Vagina (tissue), 2 donors: ENCODE measurements at regions not wholly inside any gene's neighbourhood (a gene's known extent, or its start where the extent isn't known, plus 50 kb on each side); places are given as distances from the start of the nearest gene placed in this dataset.

Experiments
- DNase-seq, 2 donors: peaks; one replicate each; pipeline ENCODE4 v3.0.0-alpha.2; 2017; ENCODE audit errors: extremely low spot score in 2 of 2
- H3K27ac ChIP-seq: fragments of 200-600 bp; sonication (generic); one replicate; pipeline ENCODE4 v1.5.1; 2019
- H3K27me3 ChIP-seq: fragments of 200-600 bp; sonication (generic); one replicate; pipeline ENCODE4 v1.5.1; 2019
- H3K36me3 ChIP-seq, 2 donors: fragments of 200-600 bp; sonication (generic); one replicate each; pipeline ENCODE4 v1.5.1; 2017 to 2019
- H3K4me1 ChIP-seq: fragments of 200-600 bp; sonication (generic); one replicate; pipeline ENCODE4 v1.5.1; 2019
- H3K4me3 ChIP-seq, 2 donors: fragments of 200-600 bp; sonication (generic); 1 replicate in 1 of 2; 2 replicates in 1 of 2; pipeline ENCODE4 v1.5.1; 2016 to 2019
- H3K9me3 ChIP-seq: fragments of 200-600 bp; sonication (generic); one replicate; pipeline ENCODE4 v1.5.1; 2019
- POLR2A ChIP-seq, 2 donors: fragments of 450-650 bp; IDR thresholded peaks; one replicate each; pipeline ENCODE4 v1.6.1; 2017; ENCODE audit warnings: antibody characterized with exemption in 2 of 2, mild to moderate bottlenecking in 2 of 2, moderate library complexity in 2 of 2
- POLR2AphosphoS5 ChIP-seq, 2 donors: sonication (generic); formaldehyde crosslinking; IDR thresholded peaks; one replicate each; pipeline ENCODE4 v1.9.0; 2017; ENCODE audit warnings: antibody characterized with exemption in 2 of 2, mild to moderate bottlenecking in 2 of 2, low read depth in 1 of 2; ENCODE audit not compliant: insufficient read depth in 1 of 2
- intact Hi-C: fragments of 100-400 bp; cut with DNase I; formaldehyde crosslinking; loops from one replicate; pipeline ENCODE4 v1.15.1; 2023
- TF ChIP-seq, protein P1 (sequence below), 3 experiments: fragments of 450-650 bp in 2 of 3; fragments of 200-600 bp in 1 of 3; sonication (generic) in 1 of 3; IDR thresholded peaks; one replicate each; pipeline ENCODE4 v1.5.1; 2017 to 2019; ENCODE audit warnings: antibody characterized with exemption in 3 of 3, mild to moderate bottlenecking in 2 of 3, moderate library complexity in 2 of 3

DNA sequence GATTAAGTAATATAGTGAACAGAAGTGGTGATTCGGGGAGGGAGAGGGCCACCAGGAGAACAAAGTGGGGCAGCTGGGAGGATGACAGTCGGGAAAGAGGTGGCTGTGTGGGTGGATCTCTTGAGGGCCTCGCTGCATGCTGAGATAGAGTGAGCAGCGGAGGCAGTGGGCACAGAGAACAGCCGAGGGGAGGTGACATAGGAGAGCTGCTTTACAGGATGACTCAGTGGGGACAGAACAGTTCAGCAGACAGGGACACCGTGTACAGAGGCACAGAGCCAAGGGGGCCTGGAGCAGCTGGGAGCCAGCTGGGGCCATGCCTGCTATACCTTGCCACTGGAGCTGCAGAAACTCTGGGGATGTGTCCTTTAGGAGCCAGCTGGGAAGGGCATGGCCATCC, 273.9 kb downstream of the GADD45G start:
- H3K36me3 ChIP-seq = no peaks in the 10 kb centered on the region
- no peaks in the 10 kb centered on the region for H3K27me3 ChIP-seq
- DNase-seq = no peak
- no peaks in the 10 kb centered on the region for H3K9me3 ChIP-seq
- H3K27ac ChIP-seq = no peak overlapping the region
- H3K4me3 ChIP-seq = no peak overlapping the region
- TF ChIP-seq, protein P1, sequence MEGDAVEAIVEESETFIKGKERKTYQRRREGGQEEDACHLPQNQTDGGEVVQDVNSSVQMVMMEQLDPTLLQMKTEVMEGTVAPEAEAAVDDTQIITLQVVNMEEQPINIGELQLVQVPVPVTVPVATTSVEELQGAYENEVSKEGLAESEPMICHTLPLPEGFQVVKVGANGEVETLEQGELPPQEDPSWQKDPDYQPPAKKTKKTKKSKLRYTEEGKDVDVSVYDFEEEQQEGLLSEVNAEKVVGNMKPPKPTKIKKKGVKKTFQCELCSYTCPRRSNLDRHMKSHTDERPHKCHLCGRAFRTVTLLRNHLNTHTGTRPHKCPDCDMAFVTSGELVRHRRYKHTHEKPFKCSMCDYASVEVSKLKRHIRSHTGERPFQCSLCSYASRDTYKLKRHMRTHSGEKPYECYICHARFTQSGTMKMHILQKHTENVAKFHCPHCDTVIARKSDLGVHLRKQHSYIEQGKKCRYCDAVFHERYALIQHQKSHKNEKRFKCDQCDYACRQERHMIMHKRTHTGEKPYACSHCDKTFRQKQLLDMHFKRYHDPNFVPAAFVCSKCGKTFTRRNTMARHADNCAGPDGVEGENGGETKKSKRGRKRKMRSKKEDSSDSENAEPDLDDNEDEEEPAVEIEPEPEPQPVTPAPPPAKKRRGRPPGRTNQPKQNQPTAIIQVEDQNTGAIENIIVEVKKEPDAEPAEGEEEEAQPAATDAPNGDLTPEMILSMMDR (IDR thresholded peaks at IDR 0.05) = no peak
- TF ChIP-seq POLR2AphosphoS5 (IDR thresholded peaks at IDR 0.05; ENCODE audit: insufficient read depth in 1 of 2, low read depth in 1 of 2) (no peak), POLR2A (IDR thresholded peaks at IDR 0.05) (no peak)
- H3K4me1 ChIP-seq = peaks cover 50% of the 10 kb centered on the region
- intact Hi-C loops = loop anchor here (10.0 kb wide), 1 partner anchor 116 kb away; no protein-coding TSS in a partner anchor

DNA sequence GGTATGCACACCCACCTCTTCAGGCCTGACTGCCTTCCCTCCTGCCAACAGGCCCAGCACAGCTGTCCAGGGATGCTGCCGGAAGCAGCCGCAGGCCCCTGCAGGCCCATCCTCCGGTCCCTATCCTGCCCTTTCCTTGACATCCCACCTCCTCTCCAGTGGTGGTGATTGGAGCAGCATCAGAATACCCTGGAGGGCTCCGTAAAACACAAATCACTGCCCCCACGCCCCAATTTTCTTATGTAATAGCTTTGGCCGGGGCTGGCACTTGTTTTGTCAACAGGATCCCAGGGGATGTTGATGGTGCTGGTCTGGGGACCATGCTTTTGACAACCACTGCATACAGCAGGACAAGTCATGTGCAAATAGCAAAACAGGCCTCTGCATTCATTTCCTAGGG, 274.5 kb downstream of the GADD45G start:
- TF ChIP-seq, protein P1 (IDR thresholded peaks at IDR 0.05) = no peak
- no peak for TF ChIP-seq POLR2AphosphoS5 (IDR thresholded peaks at IDR 0.05; ENCODE audit: insufficient read depth in 1 of 2, low read depth in 1 of 2)
- no peak for TF ChIP-seq POLR2A (IDR thresholded peaks at IDR 0.05)
- intact Hi-C loops = loop anchor here (10.0 kb wide), 1 partner anchor 116 kb away; no protein-coding TSS in a partner anchor
- DNase-seq = peak in 1 of 2 donors; percentile 76
- no peak overlapping the region for H3K4me3 ChIP-seq
- H3K4me1 ChIP-seq = peaks cover 44% of the 10 kb centered on the region
- H3K27ac ChIP-seq = no peak overlapping the region
- no peaks in the 10 kb centered on the region for H3K9me3 ChIP-seq
- H3K27me3 ChIP-seq = no peaks in the 10 kb centered on the region
- no peaks in the 10 kb centered on the region for H3K36me3 ChIP-seq

DNA sequence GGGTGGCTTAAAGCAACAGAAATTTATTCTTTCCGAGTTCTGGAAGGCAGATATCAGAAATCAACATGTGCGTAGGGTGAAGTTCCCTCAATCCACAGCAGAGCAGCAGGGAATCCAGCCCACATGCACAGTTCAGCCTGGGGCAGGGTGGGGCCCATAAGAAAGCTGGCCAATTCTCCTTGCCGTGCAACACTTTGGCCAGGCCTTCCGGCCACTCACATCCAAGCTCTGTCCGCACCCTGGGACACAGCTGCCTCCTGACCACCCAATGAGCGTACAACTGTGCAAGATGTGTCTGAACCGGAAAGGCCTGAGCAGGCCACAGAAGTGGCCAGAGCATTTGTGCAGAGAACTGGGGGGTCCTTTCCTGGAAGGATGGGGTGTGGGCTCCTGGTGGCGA, 274.9 kb downstream of the GADD45G start:
- no peak overlapping the region for H3K4me3 ChIP-seq
- DNase-seq = no peak
- H3K4me1 ChIP-seq = peaks cover 40% of the 10 kb centered on the region
- H3K27me3 ChIP-seq = no peaks in the 10 kb centered on the region
- no peaks in the 10 kb centered on the region for H3K9me3 ChIP-seq
- no peaks in the 10 kb centered on the region for H3K36me3 ChIP-seq
- intact Hi-C loops = loop anchor here (10.0 kb wide), 1 partner anchor 115 kb away; no protein-coding TSS in a partner anchor
- TF ChIP-seq POLR2A (IDR thresholded peaks at IDR 0.05) (no peak), POLR2AphosphoS5 (IDR thresholded peaks at IDR 0.05; ENCODE audit: insufficient read depth in 1 of 2, low read depth in 1 of 2) (no peak)
- TF ChIP-seq, protein P1 (IDR thresholded peaks at IDR 0.05) = no peak
- H3K27ac ChIP-seq = no peak overlapping the region

DNA sequence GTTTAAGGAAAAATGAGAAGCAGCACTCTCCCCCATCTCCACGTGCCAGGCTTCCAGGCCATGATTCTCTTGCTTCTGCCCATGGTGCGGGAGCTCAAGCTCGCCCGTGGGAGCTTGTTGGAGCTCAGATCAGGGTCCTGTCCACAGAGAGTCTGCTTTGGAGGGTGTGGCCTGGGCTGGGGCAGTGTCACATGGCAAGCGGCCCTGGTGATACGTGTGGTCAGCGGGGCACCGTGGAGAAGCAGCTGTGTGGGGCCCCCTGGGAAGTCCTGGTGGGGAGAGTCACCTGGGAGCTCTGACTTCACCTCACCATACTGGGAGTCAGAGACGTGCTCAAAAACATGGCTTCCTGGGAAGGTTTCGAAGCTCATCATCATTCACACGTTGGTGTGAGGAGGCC, 275.3 kb downstream of the GADD45G start:
- Histone ChIP-seq H3K27me3 (no peaks in the 10 kb centered on the region), H3K4me1 (peaks cover 35% of the 10 kb centered on the region), H3K36me3 (no peaks in the 10 kb centered on the region), H3K9me3 (no peaks in the 10 kb centered on the region), H3K4me3 (no peak overlapping the region), H3K27ac (no peak overlapping the region)
- no peak for TF ChIP-seq POLR2A (IDR thresholded peaks at IDR 0.05)
- TF ChIP-seq, protein P1 (IDR thresholded peaks at IDR 0.05) = no peak
- peak in 1 of 2 donors; percentile 84 for DNase-seq
- intact Hi-C loops = no loop called here

DNA sequence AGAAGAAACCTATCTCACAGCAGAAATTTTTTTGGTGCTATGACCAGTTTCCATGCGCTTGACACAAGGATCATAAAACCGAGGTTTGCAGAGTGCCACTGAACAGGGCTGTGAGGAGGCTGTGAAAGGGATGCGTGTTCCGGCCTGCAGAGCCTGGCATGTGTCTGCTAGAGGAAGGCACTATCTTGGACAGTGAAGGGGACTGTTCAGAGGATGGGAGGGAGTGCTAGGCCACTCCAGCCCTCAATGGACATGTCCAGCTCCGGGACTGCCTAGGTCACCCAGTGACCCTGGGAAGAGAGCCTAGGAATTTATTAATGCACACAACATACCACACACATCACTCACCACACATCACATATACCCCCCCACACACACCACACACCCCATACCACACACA, 275.9 kb downstream of the GADD45G start:
- no peak for DNase-seq
- intact Hi-C loops = no loop called here

More for the DNA sequence above, 275.9 kb downstream of the GADD45G start:
- Histone ChIP-seq H3K9me3 (no peaks in the 10 kb centered on the region), H3K4me1 (peaks cover 30% of the 10 kb centered on the region), H3K4me3 (no peak overlapping the region), H3K27ac (no peak overlapping the region), H3K36me3 (no peaks in the 10 kb centered on the region), H3K27me3 (no peaks in the 10 kb centered on the region)
- TF ChIP-seq POLR2A (IDR thresholded peaks at IDR 0.05) = no peak
- TF ChIP-seq, protein P1 (IDR thresholded peaks at IDR 0.05) = no peak
- no peak for TF ChIP-seq POLR2AphosphoS5 (IDR thresholded peaks at IDR 0.05; ENCODE audit: insufficient read depth in 1 of 2, low read depth in 1 of 2)
